Rectal smooth muscle tissue (tissue), 1 donor: ENCODE measurements at regions not wholly inside any gene's neighbourhood (a gene's known extent, or its start where the extent isn't known, plus 50 kb on each side); places are given as distances from the start of the nearest gene placed in this dataset.

Experiments used
- H3K27ac ChIP-seq: one replicate; pipeline ENCODE4 v1.7.0; 2013; ENCODE audit warnings: low read depth, low read length, inconsistent platforms
- H3K27me3 ChIP-seq: one replicate; pipeline ENCODE4 v1.7.0; 2013; ENCODE audit warnings: low read length; ENCODE audit not compliant: control insufficient read depth, insufficient read depth
- H3K36me3 ChIP-seq: one replicate; pipeline ENCODE4 v1.7.0; 2013; ENCODE audit warnings: low read length; ENCODE audit not compliant: control insufficient read depth, insufficient read depth
- H3K4me1 ChIP-seq: one replicate; pipeline ENCODE4 v1.7.0; 2013; ENCODE audit warnings: low read length; ENCODE audit not compliant: control insufficient read depth, insufficient read depth
- H3K4me3 ChIP-seq: one replicate; pipeline ENCODE4 v1.7.0; 2013; ENCODE audit warnings: low read length
- H3K9ac ChIP-seq: one replicate; pipeline ENCODE4 v1.7.0; 2013; ENCODE audit warnings: low read length

- Histone ChIP-seq H3K36me3 (no peaks in the 10 kb centered on the region), H3K9ac (no peak overlapping the region), H3K4me3 (no peak overlapping the region), H3K4me1 (no peaks in the 10 kb centered on the region), H3K27me3 (no peaks in the 10 kb centered on the region), H3K27ac (no peak overlapping the region)
Observed at GRCh38 chr10:9735731-9736130, 1281.9 kb upstream of the CELF2 start.

GRCh38 chr10:9743639-9744038 is 1274.0 kb upstream of the CELF2 start:
- Histone ChIP-seq H3K4me3 (no peak overlapping the region), H3K4me1 (no peaks in the 10 kb centered on the region), H3K9ac (no peak overlapping the region), H3K27ac (no peak overlapping the region), H3K27me3 (no peaks in the 10 kb centered on the region), H3K36me3 (no peaks in the 10 kb centered on the region)

GRCh38 chr10:9745158-9745557 is 1272.5 kb upstream of the CELF2 start:
- H3K4me1 ChIP-seq: no peaks in the 10 kb centered on the region
- H3K9ac ChIP-seq: no peak overlapping the region
- no peak overlapping the region for H3K4me3 ChIP-seq
- H3K27me3 ChIP-seq: no peaks in the 10 kb centered on the region
- H3K27ac ChIP-seq: no peak overlapping the region
- no peaks in the 10 kb centered on the region for H3K36me3 ChIP-seq

- H3K36me3 ChIP-seq: no peaks in the 10 kb centered on the region
- no peaks in the 10 kb centered on the region for H3K27me3 ChIP-seq
- no peak overlapping the region for H3K4me3 ChIP-seq
- H3K9ac ChIP-seq: no peak overlapping the region
- H3K4me1 ChIP-seq: no peaks in the 10 kb centered on the region
- H3K27ac ChIP-seq: no peak overlapping the region
Observed at GRCh38 chr10:9757176-9757575, 1260.5 kb upstream of the CELF2 start.

GRCh38 chr10:9759596-9759995 is 1258.1 kb upstream of the CELF2 start:
- no peaks in the 10 kb centered on the region for H3K27me3 ChIP-seq
- no peak overlapping the region for H3K27ac ChIP-seq
- H3K36me3 ChIP-seq: no peaks in the 10 kb centered on the region
- no peaks in the 10 kb centered on the region for H3K4me1 ChIP-seq
- no peak overlapping the region for H3K4me3 ChIP-seq
- no peak overlapping the region for H3K9ac ChIP-seq

- Histone ChIP-seq H3K4me3 (no peak overlapping the region), H3K9ac (no peak overlapping the region), H3K36me3 (no peaks in the 10 kb centered on the region), H3K27ac (no peak overlapping the region), H3K27me3 (no peaks in the 10 kb centered on the region), H3K4me1 (no peaks in the 10 kb centered on the region)
Observed at GRCh38 chr10:9762966-9763656, 1254.6 kb upstream of the CELF2 start.

GRCh38 chr10:9766762-9767161 is 1250.9 kb upstream of the CELF2 start:
- no peaks in the 10 kb centered on the region for H3K36me3 ChIP-seq
- no peak overlapping the region for H3K9ac ChIP-seq
- no peaks in the 10 kb centered on the region for H3K4me1 ChIP-seq
- H3K27ac ChIP-seq: no peak overlapping the region
- H3K27me3 ChIP-seq: no peaks in the 10 kb centered on the region
- H3K4me3 ChIP-seq: no peak overlapping the region

- no peak overlapping the region for H3K27ac ChIP-seq
- no peaks in the 10 kb centered on the region for H3K4me1 ChIP-seq
- H3K4me3 ChIP-seq: no peak overlapping the region
- no peak overlapping the region for H3K9ac ChIP-seq
- H3K36me3 ChIP-seq: no peaks in the 10 kb centered on the region
- no peaks in the 10 kb centered on the region for H3K27me3 ChIP-seq
Observed at GRCh38 chr10:9781666-9782065, 1236.0 kb upstream of the CELF2 start.

GRCh38 chr10:9786101-9786500 is 1231.6 kb upstream of the CELF2 start:
- no peaks in the 10 kb centered on the region for H3K27me3 ChIP-seq
- no peak overlapping the region for H3K4me3 ChIP-seq
- no peaks in the 10 kb centered on the region for H3K36me3 ChIP-seq
- no peaks in the 10 kb centered on the region for H3K4me1 ChIP-seq
- no peak overlapping the region for H3K9ac ChIP-seq
- no peak overlapping the region for H3K27ac ChIP-seq

GRCh38 chr10:9786576-9786975 is 1231.1 kb upstream of the CELF2 start:
- Histone ChIP-seq H3K9ac (no peak overlapping the region), H3K27me3 (no peaks in the 10 kb centered on the region), H3K27ac (no peak overlapping the region), H3K4me3 (no peak overlapping the region), H3K36me3 (no peaks in the 10 kb centered on the region), H3K4me1 (no peaks in the 10 kb centered on the region)

GRCh38 chr10:9789996-9790395 is 1227.7 kb upstream of the CELF2 start:
- Histone ChIP-seq H3K36me3 (no peaks in the 10 kb centered on the region), H3K27ac (no peak overlapping the region), H3K4me1 (no peaks in the 10 kb centered on the region), H3K9ac (no peak overlapping the region), H3K27me3 (no peaks in the 10 kb centered on the region), H3K4me3 (no peak overlapping the region)

- no peak overlapping the region for H3K9ac ChIP-seq
- no peaks in the 10 kb centered on the region for H3K27me3 ChIP-seq
- peaks cover 5% of the 10 kb centered on the region for H3K4me1 ChIP-seq
- no peak overlapping the region for H3K4me3 ChIP-seq
- no peak overlapping the region for H3K27ac ChIP-seq
- no peaks in the 10 kb centered on the region for H3K36me3 ChIP-seq
Observed at GRCh38 chr10:9792181-9792580, 1225.5 kb upstream of the CELF2 start.

- no peak overlapping the region for H3K9ac ChIP-seq
- no peaks in the 10 kb centered on the region for H3K36me3 ChIP-seq
- peaks cover 5% of the 10 kb centered on the region for H3K4me1 ChIP-seq
- no peak overlapping the region for H3K27ac ChIP-seq
- H3K27me3 ChIP-seq: no peaks in the 10 kb centered on the region
- no peak overlapping the region for H3K4me3 ChIP-seq
Observed at GRCh38 chr10:9796564-9796963, 1221.1 kb upstream of the CELF2 start.
